ENCODE measurements at regions not wholly inside any gene's neighbourhood (a gene's known extent, or its start where the extent isn't known, plus 50 kb on each side); places are given as distances from the start of the nearest gene placed in this dataset.

DNA sequence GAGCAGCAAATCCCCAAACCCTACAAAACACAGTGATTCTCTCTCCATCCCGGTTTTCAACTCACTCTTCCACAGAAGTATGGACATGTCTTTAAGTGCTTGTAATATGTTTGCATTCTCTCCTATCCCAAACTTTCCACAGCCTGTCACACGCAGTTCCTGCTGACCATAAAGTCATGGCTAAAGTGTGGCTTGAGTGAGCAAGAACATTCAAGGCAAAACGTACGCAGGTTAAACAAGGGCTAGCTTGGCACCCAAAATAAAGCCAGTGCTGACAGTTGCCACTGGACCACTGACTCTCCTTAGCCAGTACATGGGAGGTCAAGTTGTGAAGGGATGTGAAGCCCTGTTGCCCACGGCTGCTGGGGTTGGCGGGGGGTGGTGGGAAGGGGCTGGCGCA lies 211.1 kb upstream of the IRX1 start:
- ATAC-seq (replicated peaks in 1 of 2): no peak
- H3K27me3 Mint-ChIP-seq (ENCODE audit: low read depth): no peaks in the 10 kb centered on the region
- no peak for DNase-seq
- no peak overlapping the region for H3K27ac Mint-ChIP-seq
- no peak overlapping the region for H3K4me3 Mint-ChIP-seq
- no peaks in the 10 kb centered on the region for H3K4me1 Mint-ChIP-seq (ENCODE audit: low read depth)
- peaks cover 0 to 2% of the 10 kb centered on the region in 2 donors for H3K36me3 Mint-ChIP-seq (ENCODE audit: insufficient read depth in 2 of 2)
- peaks cover under 1 to 3% of the 10 kb centered on the region in 2 donors for H3K9me3 Mint-ChIP-seq

DNA sequence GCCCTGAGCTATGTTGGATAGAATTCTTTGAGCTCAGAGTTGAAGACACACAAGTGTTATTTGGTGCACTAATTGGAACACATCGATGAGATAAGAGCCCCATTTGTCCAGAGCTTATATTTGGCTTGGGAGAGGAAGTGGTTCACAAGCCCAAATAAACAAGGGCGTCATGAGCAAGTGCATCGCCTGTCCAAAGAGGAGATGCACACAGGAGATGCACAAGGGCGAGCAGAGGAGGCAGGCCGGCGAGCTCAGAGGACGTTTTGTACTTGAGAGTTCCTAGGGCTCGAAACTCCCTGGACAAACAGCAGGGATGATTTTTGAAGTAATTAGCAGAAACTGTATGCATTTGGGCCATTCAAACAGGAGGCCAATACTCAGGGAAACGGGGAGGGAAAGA lies 212.8 kb upstream of the IRX1 start:
- ATAC-seq (replicated peaks in 1 of 2) (no peak), DNase-seq (no peak)
- no peaks in the 10 kb centered on the region for H3K27me3 Mint-ChIP-seq (ENCODE audit: low read depth)
- H3K4me3 Mint-ChIP-seq: no peak overlapping the region
- peaks cover 1 to 3% of the 10 kb centered on the region in 2 donors for H3K9me3 Mint-ChIP-seq
- H3K27ac Mint-ChIP-seq: no peak overlapping the region
- H3K36me3 Mint-ChIP-seq (ENCODE audit: insufficient read depth in 2 of 2): peaks cover 0 to 2% of the 10 kb centered on the region in 2 donors
- no peaks in the 10 kb centered on the region for H3K4me1 Mint-ChIP-seq (ENCODE audit: low read depth)

DNA sequence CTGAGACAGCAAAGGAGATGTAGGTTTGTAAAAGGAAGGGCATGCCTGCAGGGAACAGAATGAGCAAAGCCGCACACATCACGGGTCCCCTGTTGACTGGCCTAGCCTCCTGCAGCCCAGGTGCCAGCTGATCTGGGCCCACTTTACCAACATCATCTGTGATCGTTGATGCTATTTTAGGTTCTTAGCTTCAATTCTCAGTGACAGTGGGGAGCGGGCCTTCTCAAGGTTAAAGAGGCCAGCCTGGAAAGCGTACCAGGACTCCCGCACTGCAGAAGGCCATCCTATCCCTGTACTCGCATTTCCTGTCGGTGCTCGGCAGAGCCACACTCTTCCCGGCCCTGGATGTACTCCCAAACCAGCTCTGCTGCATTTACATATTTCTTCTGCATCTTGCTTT lies 213.5 kb upstream of the IRX1 start:
- ATAC-seq (replicated peaks in 1 of 2) (no peak), DNase-seq (no peak)
- Mint-ChIP-seq H3K27ac (no peak overlapping the region), H3K9me3 (peaks cover 1 to 3% of the 10 kb centered on the region in 2 donors), H3K27me3 (ENCODE audit: low read depth) (no peaks in the 10 kb centered on the region), H3K4me3 (no peak overlapping the region), H3K36me3 (ENCODE audit: insufficient read depth in 2 of 2) (peaks cover 0 to 2% of the 10 kb centered on the region in 2 donors), H3K4me1 (ENCODE audit: low read depth) (no peaks in the 10 kb centered on the region)

DNA sequence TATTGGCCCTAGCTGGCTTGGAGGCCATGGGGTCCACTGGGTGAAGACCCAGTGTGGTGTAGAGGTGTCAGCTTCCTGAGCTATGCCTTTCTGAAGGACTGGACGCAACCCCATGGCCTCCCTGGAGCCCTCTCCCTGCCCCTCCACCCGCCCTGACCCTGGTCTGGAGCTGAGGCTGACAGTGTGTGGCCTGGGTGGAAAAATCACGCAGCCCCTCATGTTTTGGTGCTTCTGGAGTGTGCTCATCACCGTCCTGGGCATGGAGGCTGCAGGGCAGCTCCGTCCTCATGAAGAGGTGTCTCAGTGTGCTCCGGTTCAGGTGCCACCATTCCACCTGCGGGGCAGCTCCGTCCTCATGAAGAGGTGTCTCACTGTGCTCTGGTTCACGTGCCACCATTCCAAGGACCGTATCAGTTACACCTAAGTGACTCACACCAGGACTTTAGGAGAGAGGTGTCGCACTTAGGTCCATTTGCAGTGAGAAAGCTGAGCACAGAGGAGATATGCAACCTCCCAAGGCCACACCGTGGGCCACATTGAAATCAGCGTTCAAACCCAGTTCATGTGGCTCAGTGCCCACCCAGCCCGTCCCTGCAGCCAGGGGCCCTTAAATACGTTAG lies 214.3 kb upstream of the IRX1 start:
- DNase-seq (no peak), ATAC-seq (replicated peaks in 1 of 2) (no peak)
- H3K9me3 Mint-ChIP-seq: peaks cover 1 to 3% of the 10 kb centered on the region in 2 donors
- no peak overlapping the region for H3K4me3 Mint-ChIP-seq
- peaks cover 0 to 2% of the 10 kb centered on the region in 2 donors for H3K36me3 Mint-ChIP-seq (ENCODE audit: insufficient read depth in 2 of 2)
- H3K4me1 Mint-ChIP-seq (ENCODE audit: low read depth): no peaks in the 10 kb centered on the region
- H3K27ac Mint-ChIP-seq: no peak overlapping the region
- H3K27me3 Mint-ChIP-seq (ENCODE audit: low read depth): no peaks in the 10 kb centered on the region

DNA sequence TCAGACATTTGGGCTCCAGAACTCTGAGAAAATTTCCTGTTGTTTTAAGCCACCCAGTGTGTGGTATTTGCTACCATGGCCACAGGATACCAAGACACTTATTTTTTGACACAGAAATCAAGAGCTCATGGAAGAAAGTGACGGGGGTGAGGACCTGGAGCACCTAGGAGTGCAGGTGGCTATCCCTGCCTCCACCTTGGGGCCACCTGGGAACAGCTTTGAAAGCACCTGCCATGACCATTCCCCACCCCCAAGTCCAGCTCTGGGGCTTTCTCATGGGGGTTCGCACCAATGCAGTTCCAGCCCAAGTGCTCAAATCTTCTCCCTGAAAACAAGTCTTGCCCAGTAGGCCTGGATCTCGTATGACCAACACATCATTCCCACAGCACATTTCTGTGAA lies 214.9 kb upstream of the IRX1 start:
- no peak overlapping the region for H3K27ac Mint-ChIP-seq
- H3K9me3 Mint-ChIP-seq: peaks cover 1 to 3% of the 10 kb centered on the region in 2 donors
- no peak overlapping the region for H3K4me3 Mint-ChIP-seq
- ATAC-seq (replicated peaks in 1 of 2): no peak
- H3K4me1 Mint-ChIP-seq (ENCODE audit: low read depth): no peaks in the 10 kb centered on the region
- no peak for DNase-seq
- H3K27me3 Mint-ChIP-seq (ENCODE audit: low read depth): no peaks in the 10 kb centered on the region
- peaks cover under 1 to 2% of the 10 kb centered on the region in 2 donors for H3K36me3 Mint-ChIP-seq (ENCODE audit: insufficient read depth in 2 of 2)

DNA sequence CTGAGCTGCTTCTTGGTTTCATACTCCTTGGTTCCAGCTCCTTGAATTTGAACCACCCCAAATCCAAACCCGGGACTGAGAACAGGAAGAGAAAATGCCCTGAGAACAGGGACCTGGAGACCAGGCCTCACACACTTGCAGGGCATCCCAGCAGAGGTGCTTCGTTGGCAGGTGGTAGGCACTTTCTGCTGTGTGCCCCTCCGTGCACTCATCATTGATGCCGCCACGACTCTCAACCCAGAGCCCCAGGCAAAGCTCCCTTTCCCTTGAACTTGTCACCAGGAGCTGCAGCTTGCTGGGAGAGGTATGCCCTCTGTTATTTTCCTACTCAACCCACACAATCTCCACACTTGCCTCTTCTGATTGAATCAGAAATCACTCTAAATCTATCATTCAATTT lies 217.8 kb upstream of the IRX1 start:
- no peak overlapping the region for H3K27ac Mint-ChIP-seq
- ATAC-seq (replicated peaks in 1 of 2) (no peak), DNase-seq (no peak)
- H3K27me3 Mint-ChIP-seq (ENCODE audit: low read depth): no peaks in the 10 kb centered on the region
- H3K9me3 Mint-ChIP-seq: peaks cover 1 to 9% of the 10 kb centered on the region in 2 donors
- H3K4me1 Mint-ChIP-seq (ENCODE audit: low read depth): no peaks in the 10 kb centered on the region
- H3K4me3 Mint-ChIP-seq: no peak overlapping the region
- H3K36me3 Mint-ChIP-seq (ENCODE audit: insufficient read depth in 2 of 2): peaks cover 2% of the 10 kb centered on the region in 2 donors

DNA sequence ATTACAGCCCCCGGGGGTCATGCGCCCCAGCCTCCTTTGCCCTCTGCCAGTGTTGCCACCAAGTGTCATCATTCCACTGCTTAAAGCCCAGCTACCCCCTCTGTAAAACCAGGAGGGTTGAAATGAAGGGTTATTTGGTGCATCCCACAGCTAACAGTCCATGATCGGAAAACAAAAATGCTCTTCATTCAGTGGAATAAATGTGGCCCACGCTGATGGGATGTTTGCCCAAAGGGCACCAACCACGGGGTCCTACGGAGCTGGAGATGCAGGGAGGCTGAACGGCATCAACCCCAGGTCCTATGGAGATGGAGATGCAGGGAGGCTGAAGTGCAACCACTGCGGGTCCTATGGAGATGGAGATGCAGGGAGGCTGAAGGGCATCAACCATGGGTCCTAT lies 218.5 kb upstream of the IRX1 start:
- ATAC-seq (replicated peaks in 1 of 2): no peak
- peaks cover 2 to 3% of the 10 kb centered on the region in 2 donors for H3K36me3 Mint-ChIP-seq (ENCODE audit: insufficient read depth in 2 of 2)
- no peaks in the 10 kb centered on the region for H3K27me3 Mint-ChIP-seq (ENCODE audit: low read depth)
- no peaks in the 10 kb centered on the region for H3K4me1 Mint-ChIP-seq (ENCODE audit: low read depth)
- no peak overlapping the region for H3K4me3 Mint-ChIP-seq
- no peak for DNase-seq
- H3K9me3 Mint-ChIP-seq: peaks cover 3 to 9% of the 10 kb centered on the region in 2 donors
- no peak overlapping the region for H3K27ac Mint-ChIP-seq

DNA sequence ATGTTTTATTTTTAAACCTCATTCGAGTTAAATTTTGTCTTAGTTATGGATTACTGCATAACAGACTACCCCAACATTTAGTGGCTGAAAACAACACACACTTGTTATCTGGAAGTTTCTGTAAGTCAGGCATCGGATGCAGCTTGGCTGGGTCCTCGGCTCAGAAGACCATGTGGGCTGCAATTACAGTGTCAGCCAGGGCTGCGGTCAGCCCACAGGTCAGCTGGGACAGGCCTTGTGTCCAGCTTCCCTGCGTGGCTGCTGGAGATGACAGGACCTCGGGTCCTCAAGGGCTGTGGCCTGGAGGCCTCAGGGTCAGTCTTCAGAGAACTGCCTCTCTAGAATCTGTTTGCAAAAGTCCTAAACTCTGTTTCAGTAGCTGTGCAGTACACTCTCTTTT lies 219.0 kb upstream of the IRX1 start:
- no peak for DNase-seq
- Mint-ChIP-seq H3K27ac (no peak overlapping the region), H3K9me3 (peaks cover 3 to 10% of the 10 kb centered on the region in 2 donors), H3K4me3 (no peak overlapping the region), H3K4me1 (ENCODE audit: low read depth) (no peaks in the 10 kb centered on the region), H3K36me3 (ENCODE audit: insufficient read depth in 2 of 2) (peaks cover 2 to 3% of the 10 kb centered on the region in 2 donors), H3K27me3 (ENCODE audit: low read depth) (no peaks in the 10 kb centered on the region)
- no peak for ATAC-seq (replicated peaks in 1 of 2)

DNA sequence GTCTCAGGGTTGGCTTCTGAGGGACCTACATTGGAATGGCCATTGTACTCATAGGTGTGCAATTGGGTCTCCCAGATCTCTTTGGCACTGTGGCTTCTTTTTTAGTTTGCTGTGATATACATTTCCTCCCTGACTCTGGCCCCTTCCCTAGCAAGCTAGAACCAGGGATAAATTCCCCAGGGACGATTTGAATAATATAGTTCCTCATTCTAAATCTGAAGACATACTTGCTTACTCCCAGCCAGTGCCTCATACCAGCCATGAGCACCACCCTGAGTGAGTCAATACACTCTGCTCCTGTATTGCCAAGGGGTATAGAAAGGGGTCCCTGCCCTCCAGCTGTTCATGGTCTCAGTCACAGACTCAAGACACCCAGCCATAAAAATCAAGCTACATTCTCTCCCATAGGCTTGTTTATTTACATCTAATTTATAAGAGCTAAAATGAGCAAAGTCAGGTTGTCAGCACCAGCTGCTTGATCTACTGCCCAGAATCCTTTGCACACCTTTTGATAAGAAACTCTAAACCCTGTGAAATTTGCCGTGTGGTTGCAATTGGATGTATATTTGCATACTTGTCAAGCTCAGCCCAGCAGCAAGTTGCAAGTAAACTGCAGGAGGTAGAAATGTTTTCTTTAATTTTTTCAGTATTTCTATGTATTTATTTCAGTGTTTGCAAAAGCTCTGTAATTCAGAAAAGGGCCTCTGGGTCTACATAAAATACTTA lies 219.9 kb upstream of the IRX1 start:
- Mint-ChIP-seq H3K36me3 (ENCODE audit: insufficient read depth in 2 of 2) (peaks cover 2 to 3% of the 10 kb centered on the region in 2 donors), H3K4me1 (ENCODE audit: low read depth) (no peaks in the 10 kb centered on the region), H3K27ac (no peak overlapping the region), H3K9me3 (peaks cover 3 to 10% of the 10 kb centered on the region in 2 donors), H3K27me3 (ENCODE audit: low read depth) (no peaks in the 10 kb centered on the region), H3K4me3 (no peak overlapping the region)
- no peak for ATAC-seq (replicated peaks in 1 of 2)
- no peak for DNase-seq

DNA sequence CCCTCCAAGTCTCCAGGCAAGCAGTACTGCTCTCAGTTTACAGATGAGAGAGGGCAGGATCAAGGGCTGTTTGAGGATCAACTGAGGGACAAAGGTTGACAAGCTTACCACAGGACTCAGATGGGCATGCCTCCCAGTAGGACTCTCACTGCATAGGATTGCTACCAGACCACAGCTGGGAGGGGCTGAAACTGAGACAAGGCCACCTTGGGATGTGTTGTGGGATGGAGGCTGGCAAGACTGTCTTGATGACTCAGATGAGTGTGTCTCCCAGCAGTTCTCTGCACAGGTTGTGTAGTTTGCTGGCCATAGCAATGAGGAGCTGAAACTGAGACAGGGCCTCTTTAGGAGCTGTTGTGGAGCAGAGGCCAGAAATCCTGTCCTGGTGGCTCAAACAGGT lies 222.2 kb upstream of the IRX1 start:
- no peaks in the 10 kb centered on the region for H3K4me1 Mint-ChIP-seq (ENCODE audit: low read depth)

DNA sequence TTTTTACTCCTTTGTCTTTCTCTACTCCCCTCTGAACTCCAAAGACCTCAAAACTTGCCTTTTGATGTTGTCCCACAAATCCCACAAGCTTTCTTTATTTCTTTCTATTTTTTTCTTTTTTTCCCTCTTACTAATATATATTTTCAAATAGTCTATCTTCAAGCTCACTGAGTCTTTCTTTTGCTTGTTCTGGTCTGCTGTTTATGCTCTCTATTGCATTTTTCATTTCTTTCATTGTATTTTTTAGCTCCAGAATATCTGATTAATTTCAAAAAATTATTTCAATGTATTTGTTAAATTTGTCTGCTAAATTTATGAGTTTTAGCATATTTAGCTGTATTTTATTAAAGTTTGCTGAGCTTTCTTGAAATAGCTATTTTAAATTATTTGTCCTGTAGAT lies 223.3 kb upstream of the IRX1 start:
- ATAC-seq (replicated peaks in 1 of 2) (no peak), DNase-seq (no peak)
- no peaks in the 10 kb centered on the region for H3K4me1 Mint-ChIP-seq (ENCODE audit: low read depth)
- H3K27me3 Mint-ChIP-seq (ENCODE audit: low read depth): no peaks in the 10 kb centered on the region
- no peak overlapping the region for H3K4me3 Mint-ChIP-seq
- no peak overlapping the region for H3K27ac Mint-ChIP-seq
- H3K9me3 Mint-ChIP-seq: peaks cover 2 to 10% of the 10 kb centered on the region in 2 donors
- H3K36me3 Mint-ChIP-seq (ENCODE audit: insufficient read depth in 2 of 2): peaks cover 1 to 2% of the 10 kb centered on the region in 2 donors

More for the DNA sequence above, 222.2 kb upstream of the IRX1 start:
- no peak overlapping the region for H3K27ac Mint-ChIP-seq
- peaks cover 1 to 2% of the 10 kb centered on the region in 2 donors for H3K36me3 Mint-ChIP-seq (ENCODE audit: insufficient read depth in 2 of 2)
- DNase-seq: no peak
- ATAC-seq (replicated peaks in 1 of 2): no peak
- H3K27me3 Mint-ChIP-seq (ENCODE audit: low read depth): no peaks in the 10 kb centered on the region
- peaks cover 2 to 10% of the 10 kb centered on the region in 2 donors for H3K9me3 Mint-ChIP-seq
- H3K4me3 Mint-ChIP-seq: no peak overlapping the region

DNA sequence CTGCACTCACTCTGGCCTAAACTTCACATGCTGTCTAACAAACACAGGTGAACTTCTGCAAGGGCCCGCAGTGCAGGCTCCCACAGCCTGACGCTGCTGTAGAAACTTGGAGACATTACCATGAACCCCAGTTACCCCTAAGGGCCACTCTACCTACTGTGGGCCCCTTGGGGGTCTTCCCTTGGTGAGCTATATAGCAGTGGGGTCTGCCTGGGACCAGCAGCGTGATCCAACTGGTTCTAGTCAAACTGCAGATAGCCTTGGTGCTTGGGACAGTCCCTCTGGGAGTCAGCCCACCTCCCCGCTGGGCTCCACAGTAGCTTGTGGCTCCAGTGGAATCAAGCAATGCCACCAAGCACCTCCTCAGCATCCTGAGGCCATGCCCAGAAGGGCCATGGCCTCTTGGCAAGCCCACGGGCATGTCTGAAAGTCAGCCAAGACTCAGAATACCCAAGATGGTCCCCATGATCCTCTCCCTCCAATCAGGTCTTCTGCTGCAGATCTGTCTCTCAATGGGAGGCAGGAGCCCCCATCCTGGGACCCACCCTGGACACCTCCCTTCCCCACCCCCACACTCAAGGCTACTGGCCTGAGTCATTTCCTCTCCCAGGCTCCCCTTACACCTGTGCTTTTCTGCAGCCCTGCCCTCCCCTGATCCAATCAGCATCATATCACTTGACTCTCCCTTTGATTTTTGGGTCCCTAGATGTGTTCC lies 230.0 kb upstream of the IRX1 start:
- H3K27me3 Mint-ChIP-seq (ENCODE audit: low read depth): no peaks in the 10 kb centered on the region
- ATAC-seq (replicated peaks in 1 of 2): no peak
- peaks cover 5% of the 10 kb centered on the region in 2 donors for H3K9me3 Mint-ChIP-seq
- H3K27ac Mint-ChIP-seq: no peak overlapping the region
- H3K36me3 Mint-ChIP-seq (ENCODE audit: insufficient read depth in 2 of 2): no peaks in the 10 kb centered on the region
- H3K4me3 Mint-ChIP-seq: no peak overlapping the region
- DNase-seq: no peak
- H3K4me1 Mint-ChIP-seq (ENCODE audit: low read depth): no peaks in the 10 kb centered on the region

DNA sequence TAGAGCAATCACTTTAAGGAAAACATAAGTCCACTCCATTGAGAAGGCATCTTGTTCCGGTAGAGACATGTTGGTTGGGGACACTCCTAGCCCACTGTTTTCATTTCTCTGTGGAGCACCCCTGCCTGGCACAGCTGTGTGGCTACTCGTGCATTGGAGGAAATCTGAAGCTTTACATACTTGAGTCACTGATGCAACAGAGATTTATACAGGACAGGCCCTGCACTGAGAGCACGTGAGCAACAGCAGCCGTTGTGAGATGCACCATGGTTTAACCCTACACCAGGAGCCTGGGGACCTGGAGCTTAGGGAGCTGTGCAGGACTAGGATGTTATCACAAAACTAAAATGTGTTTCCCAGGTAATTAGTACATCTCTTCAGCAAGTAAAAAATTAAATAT lies 230.7 kb upstream of the IRX1 start:
- Mint-ChIP-seq H3K27ac (no peak overlapping the region), H3K27me3 (ENCODE audit: low read depth) (no peaks in the 10 kb centered on the region), H3K4me1 (ENCODE audit: low read depth) (no peaks in the 10 kb centered on the region), H3K36me3 (ENCODE audit: insufficient read depth in 2 of 2) (no peaks in the 10 kb centered on the region), H3K9me3 (peaks cover 5% of the 10 kb centered on the region in 2 donors), H3K4me3 (no peak overlapping the region)
- ATAC-seq (replicated peaks in 1 of 2): no peak
- DNase-seq: no peak

Measured in activated T-cell treated with anti-CD3 and anti-CD28 coated beads, Interleukin-2, amount 50 U/mL, for 72 hours (primary cell).